Keratinocyte (primary cell): ENCODE measurements at regions not wholly inside any gene's neighbourhood (a gene's known extent, or its start where the extent isn't known, plus 50 kb on each side); places are given as distances from the start of the nearest gene placed in this dataset.

Experiments used
- DNase-seq: peaks from one replicate; pipeline ENCODE4 v3.0.0-alpha.2; 2011; ENCODE audit warnings: low read depth, missing footprints, low spot score
- FAIRE-seq: peaks from 2 replicates; lab custom pipeline; 2011; peaks lifted over from hg19 to GRCh38; lab: Jason Lieb, UNC
- H2AFZ ChIP-seq: 2 replicates; pipeline ENCODE4 v1.6.0; 2012; ENCODE audit warnings: low read length, control low read depth, inconsistent platforms; ENCODE audit not compliant: control insufficient read depth
- H3K27ac ChIP-seq: 2 replicates; pipeline ENCODE4 v1.5.1; 2011; ENCODE audit warnings: low read length; ENCODE audit not compliant: control insufficient read depth, insufficient read depth
- H3K27me3 ChIP-seq: 3 replicates; pipeline ENCODE4 v1.6.0; 2011; ENCODE audit warnings: low read length; ENCODE audit not compliant: control insufficient read depth, insufficient read depth; ENCODE audit errors: extremely low read depth
- H3K36me3 ChIP-seq, 2 experiments: 2 replicates in 1 of 2; 3 replicates in 1 of 2; pipeline ENCODE4 v1.5.1; 2011; ENCODE audit warnings: low read length in 2 of 2, mild to moderate bottlenecking in 1 of 2; ENCODE audit not compliant: control insufficient read depth in 2 of 2, insufficient read depth in 2 of 2; ENCODE audit errors: extremely low read depth in 1 of 2
- H3K4me1 ChIP-seq: 3 replicates; pipeline ENCODE4 v1.5.1; 2011; ENCODE audit warnings: low read length; ENCODE audit not compliant: control insufficient read depth, insufficient read depth; ENCODE audit errors: extremely low read depth
- H3K4me2 ChIP-seq: 3 replicates; pipeline ENCODE4 v1.6.0; 2011; ENCODE audit warnings: low read depth, low read length; ENCODE audit not compliant: control insufficient read depth, insufficient read depth; ENCODE audit errors: extremely low read depth
- H3K4me3 ChIP-seq, 3 experiments: fragments of 200-600 bp in 1 of 3; sonication (generic) in 1 of 3; 2 replicates in 2 of 3; 3 replicates in 1 of 3; pipeline ENCODE4 v1.5.1; 2011 to 2016; ENCODE audit warnings: low read length in 3 of 3, mild to moderate bottlenecking in 3 of 3, control low read depth in 2 of 3, inconsistent platforms in 1 of 3, low read depth in 1 of 3, mixed read lengths in 1 of 3, mixed run types in 1 of 3, moderate library complexity in 1 of 3; ENCODE audit not compliant: control insufficient read depth in 2 of 3, insufficient read depth in 2 of 3; ENCODE audit errors: extremely low read depth in 1 of 3
- H3K79me2 ChIP-seq: 2 replicates; pipeline ENCODE4 v1.6.0; 2012; ENCODE audit warnings: low read length; ENCODE audit not compliant: control insufficient read depth, insufficient read depth
- H3K9ac ChIP-seq: 3 replicates; pipeline ENCODE4 v1.6.0; 2011; ENCODE audit warnings: low read length; ENCODE audit not compliant: control insufficient read depth, insufficient read depth; ENCODE audit errors: extremely low read depth
- H3K9me1 ChIP-seq: 3 replicates; pipeline ENCODE4 v1.6.0; 2011; ENCODE audit warnings: low read length; ENCODE audit not compliant: control insufficient read depth, insufficient read depth; ENCODE audit errors: extremely low read depth
- H3K9me3 ChIP-seq: 2 replicates; pipeline ENCODE4 v1.5.1; 2012; ENCODE audit warnings: low read depth, low read length; ENCODE audit not compliant: control insufficient read depth
- H4K20me1 ChIP-seq: 3 replicates; pipeline ENCODE4 v1.6.0; 2011; ENCODE audit warnings: low read length; ENCODE audit not compliant: control insufficient read depth, insufficient read depth; ENCODE audit errors: extremely low read depth
- CTCF ChIP-seq, 3 experiments: IDR thresholded peaks in 1 of 3; conservative IDR thresholded peaks in 1 of 3; optimal IDR thresholded peaks in 1 of 3; 2 replicates in 2 of 3; 3 replicates in 1 of 3; pipeline versions ENCODE3 to v1.5.1; 2011; ENCODE audit warnings: low read length in 3 of 3, mild to moderate bottlenecking in 3 of 3, moderate library complexity in 2 of 3, control low read depth in 1 of 3, inconsistent platforms in 1 of 3; ENCODE audit not compliant: insufficient read depth in 2 of 3; ENCODE audit errors: extremely low read depth in 1 of 3
- EZH2 ChIP-seq: IDR thresholded peaks from one replicate; pipeline ENCODE4 v1.6.1; 2012; ENCODE audit warnings: inconsistent platforms, mild to moderate bottlenecking, low read length, moderate library complexity
- dilution Hi-C: fragments of 300-500 bp; cut with MboI; formaldehyde crosslinking; loops from one replicate; pipeline ENCODE4 v1.7.0; 2020; ENCODE audit warnings: low sequenced_read_pairs; ENCODE audit not compliant: extremely low pct_ligation_motif_present

DNA sequence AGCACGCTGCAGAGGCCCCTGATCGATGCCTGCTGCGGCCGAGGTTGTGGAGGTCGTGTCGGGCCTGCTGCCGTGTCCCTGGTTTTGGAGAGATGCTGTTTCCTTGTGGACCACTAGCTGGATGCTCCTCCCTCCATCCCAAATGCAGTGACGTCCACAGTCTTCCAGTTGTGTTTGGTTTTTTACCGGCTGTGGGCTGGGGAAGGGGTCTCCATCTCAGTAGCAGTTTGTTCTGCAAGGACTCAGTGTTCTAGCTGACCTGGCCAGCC, 143.0 kb upstream of the SHH start:
- no peak overlapping the region for H3K4me3 ChIP-seq
- no peak overlapping the region for H3K9ac ChIP-seq
- no peak overlapping the region for H2AFZ ChIP-seq
- H4K20me1 ChIP-seq, result no peaks in the 10 kb centered on the region
- H3K4me2 ChIP-seq, result no peak overlapping the region
- no peak for FAIRE-seq
- no peaks in the 10 kb centered on the region for H3K79me2 ChIP-seq
- H3K36me3 ChIP-seq, result no peaks in the 10 kb centered on the region
- DNase-seq, result no peak
- H3K4me1 ChIP-seq, result peaks cover 12% of the 10 kb centered on the region
- H3K9me1 ChIP-seq, result no peaks in the 10 kb centered on the region
- H3K9me3 ChIP-seq, result no peaks in the 10 kb centered on the region
- dilution Hi-C loops, result no loop called here
- no peaks in the 10 kb centered on the region for H3K27me3 ChIP-seq
- TF ChIP-seq CTCF (optimal IDR thresholded peaks at IDR 0.05 in 1 of 3, IDR thresholded peaks at IDR 0.05 in 1 of 3, conservative IDR thresholded peaks at IDR 0.05 in 1 of 3; ENCODE audit: extremely low read depth in 1 of 3, insufficient read depth in 2 of 3, low read length in 3 of 3), result no peak
- TF ChIP-seq EZH2, result no peak
- no peak overlapping the region for H3K27ac ChIP-seq

DNA sequence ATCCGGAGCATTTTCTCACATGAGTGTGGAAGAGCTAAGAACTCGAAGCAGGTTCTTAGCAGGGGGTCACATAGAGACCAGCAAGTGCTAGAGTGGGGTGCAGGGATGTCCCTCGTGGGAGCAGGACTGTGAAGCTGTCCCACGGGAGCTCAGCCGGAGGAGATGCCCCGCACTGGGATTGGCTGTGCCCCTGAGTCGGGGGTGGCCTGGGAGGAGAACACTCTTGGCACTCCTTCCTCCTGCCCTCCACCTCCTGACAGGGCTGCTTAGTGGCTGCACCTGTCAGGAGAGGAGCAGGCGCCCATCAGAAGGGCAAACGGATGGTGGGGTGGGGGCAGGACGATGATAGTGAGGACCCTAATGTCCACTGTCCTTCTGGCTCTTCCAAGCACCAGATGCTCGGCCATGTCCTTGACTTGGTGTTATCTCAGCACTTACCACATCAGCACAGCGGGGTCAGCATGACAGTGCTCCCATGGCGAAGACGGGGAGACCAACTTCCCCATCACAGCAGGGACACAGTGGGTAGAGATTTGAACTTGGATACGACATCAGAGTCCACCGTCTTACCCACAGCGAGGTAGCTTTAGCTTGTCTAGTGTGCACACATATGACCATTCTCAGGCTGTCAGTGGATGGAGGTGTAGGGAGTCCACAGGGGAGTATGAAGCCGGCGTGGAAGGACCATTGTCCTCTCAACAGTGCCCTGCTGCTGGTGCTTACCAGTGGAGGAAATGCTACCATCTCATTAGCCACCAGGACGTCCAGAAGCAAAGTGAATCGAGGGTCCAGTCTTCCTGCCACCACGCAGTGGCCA, 142.5 kb upstream of the SHH start:
- Histone ChIP-seq H3K9ac (no peak overlapping the region), H4K20me1 (no peaks in the 10 kb centered on the region), H3K9me1 (no peaks in the 10 kb centered on the region), H3K27me3 (no peaks in the 10 kb centered on the region), H3K27ac (no peak overlapping the region), H3K36me3 (no peaks in the 10 kb centered on the region), H2AFZ (no peak overlapping the region), H3K4me2 (no peak overlapping the region), H3K9me3 (no peaks in the 10 kb centered on the region), H3K4me1 (peaks cover 12% of the 10 kb centered on the region), H3K79me2 (no peaks in the 10 kb centered on the region), H3K4me3 (no peak overlapping the region)
- dilution Hi-C loops, result no loop called here
- FAIRE-seq, result no peak
- TF ChIP-seq EZH2 (no peak), CTCF (optimal IDR thresholded peaks at IDR 0.05 in 1 of 3, IDR thresholded peaks at IDR 0.05 in 1 of 3, conservative IDR thresholded peaks at IDR 0.05 in 1 of 3; ENCODE audit: extremely low read depth in 1 of 3, insufficient read depth in 2 of 3, low read length in 3 of 3) (no peak)
- no peak for DNase-seq
